Mammary epithelial cell (primary cell): ENCODE measurements at regions not wholly inside any gene's neighbourhood (a gene's known extent, or its start where the extent isn't known, plus 50 kb on each side); places are given as distances from the start of the nearest gene placed in this dataset.

Source experiments
- EZH2 ChIP-seq: IDR thresholded peaks from 2 replicates; pipeline ENCODE4 v1.6.1; 2012; ENCODE audit warnings: low read length, inconsistent platforms, borderline replicate concordance
- TF ChIP-seq, protein P1 (sequence below), 2 donors: IDR thresholded peaks in 1 of 2; conservative IDR thresholded peaks in 1 of 2; 2 replicates each; pipeline ENCODE4 v1.5.1; 2011 to 2012; ENCODE audit warnings: inconsistent platforms in 2 of 2, low read length in 2 of 2, mild to moderate bottlenecking in 2 of 2, control low read depth in 1 of 2, low read depth in 1 of 2; ENCODE audit not compliant: insufficient read depth in 1 of 2; ENCODE audit errors: extremely low read depth in 1 of 2

GRCh38 chr5:130549884-130550561, 615.0 kb downstream of the HINT1 start:
- TF ChIP-seq, protein P1, sequence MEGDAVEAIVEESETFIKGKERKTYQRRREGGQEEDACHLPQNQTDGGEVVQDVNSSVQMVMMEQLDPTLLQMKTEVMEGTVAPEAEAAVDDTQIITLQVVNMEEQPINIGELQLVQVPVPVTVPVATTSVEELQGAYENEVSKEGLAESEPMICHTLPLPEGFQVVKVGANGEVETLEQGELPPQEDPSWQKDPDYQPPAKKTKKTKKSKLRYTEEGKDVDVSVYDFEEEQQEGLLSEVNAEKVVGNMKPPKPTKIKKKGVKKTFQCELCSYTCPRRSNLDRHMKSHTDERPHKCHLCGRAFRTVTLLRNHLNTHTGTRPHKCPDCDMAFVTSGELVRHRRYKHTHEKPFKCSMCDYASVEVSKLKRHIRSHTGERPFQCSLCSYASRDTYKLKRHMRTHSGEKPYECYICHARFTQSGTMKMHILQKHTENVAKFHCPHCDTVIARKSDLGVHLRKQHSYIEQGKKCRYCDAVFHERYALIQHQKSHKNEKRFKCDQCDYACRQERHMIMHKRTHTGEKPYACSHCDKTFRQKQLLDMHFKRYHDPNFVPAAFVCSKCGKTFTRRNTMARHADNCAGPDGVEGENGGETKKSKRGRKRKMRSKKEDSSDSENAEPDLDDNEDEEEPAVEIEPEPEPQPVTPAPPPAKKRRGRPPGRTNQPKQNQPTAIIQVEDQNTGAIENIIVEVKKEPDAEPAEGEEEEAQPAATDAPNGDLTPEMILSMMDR (conservative IDR thresholded peaks at IDR 0.05 in 1 of 2, IDR thresholded peaks at IDR 0.05 in 1 of 2; ENCODE audit: extremely low read depth in 1 of 2, insufficient read depth in 1 of 2, low read depth in 1 of 2, low read length in 2 of 2), result no peak
- TF ChIP-seq EZH2, result no peak
